Progenitor cell of endocrine pancreas (in vitro differentiated cells): ENCODE measurements at regions not wholly inside any gene's neighbourhood (a gene's known extent, or its start where the extent isn't known, plus 50 kb on each side); places are given as distances from the start of the nearest gene placed in this dataset.
A peak's percentile ranks its signal among the peaks of the same experiment; 100 is the strongest.

ENCODE experiments used
- DNase-seq: peaks from one replicate; pipeline ENCODE4 v3.0.0; 2021; ENCODE audit warnings: low spot score; ENCODE audit not compliant: unreplicated experiment
- H3K27ac Mint-ChIP-seq: 2 replicates; pipeline ENCODE4 v1.8.0; 2021; ENCODE audit warnings: mild to moderate bottlenecking, moderate library complexity, mixed read lengths
- H3K27me3 Mint-ChIP-seq: 2 replicates; pipeline ENCODE4 v1.8.0; 2021; ENCODE audit warnings: mixed read lengths
- H3K36me3 Mint-ChIP-seq: 2 replicates; pipeline ENCODE4 v1.8.0; 2022; ENCODE audit warnings: mixed read lengths; ENCODE audit not compliant: insufficient read depth
- H3K4me1 Mint-ChIP-seq: 2 replicates; pipeline ENCODE4 v1.8.0; 2021; ENCODE audit warnings: low read depth, mixed read lengths
- H3K4me3 Mint-ChIP-seq: 2 replicates; pipeline ENCODE4 v1.8.0; 2021; ENCODE audit warnings: low read depth, mild to moderate bottlenecking, moderate library complexity, mixed read lengths
- H3K9me3 Mint-ChIP-seq: 2 replicates; pipeline ENCODE4 v1.8.0; 2021; ENCODE audit warnings: low read depth, mixed read lengths
- TF ChIP-seq, protein P1 (sequence below): fragments of 200-600 bp; sonication (generic); IDR thresholded peaks from one replicate; pipeline ENCODE4 v1.5.0; 2021; ENCODE audit warnings: antibody characterized with exemption, mild to moderate bottlenecking; ENCODE audit not compliant: unreplicated experiment

DNA sequence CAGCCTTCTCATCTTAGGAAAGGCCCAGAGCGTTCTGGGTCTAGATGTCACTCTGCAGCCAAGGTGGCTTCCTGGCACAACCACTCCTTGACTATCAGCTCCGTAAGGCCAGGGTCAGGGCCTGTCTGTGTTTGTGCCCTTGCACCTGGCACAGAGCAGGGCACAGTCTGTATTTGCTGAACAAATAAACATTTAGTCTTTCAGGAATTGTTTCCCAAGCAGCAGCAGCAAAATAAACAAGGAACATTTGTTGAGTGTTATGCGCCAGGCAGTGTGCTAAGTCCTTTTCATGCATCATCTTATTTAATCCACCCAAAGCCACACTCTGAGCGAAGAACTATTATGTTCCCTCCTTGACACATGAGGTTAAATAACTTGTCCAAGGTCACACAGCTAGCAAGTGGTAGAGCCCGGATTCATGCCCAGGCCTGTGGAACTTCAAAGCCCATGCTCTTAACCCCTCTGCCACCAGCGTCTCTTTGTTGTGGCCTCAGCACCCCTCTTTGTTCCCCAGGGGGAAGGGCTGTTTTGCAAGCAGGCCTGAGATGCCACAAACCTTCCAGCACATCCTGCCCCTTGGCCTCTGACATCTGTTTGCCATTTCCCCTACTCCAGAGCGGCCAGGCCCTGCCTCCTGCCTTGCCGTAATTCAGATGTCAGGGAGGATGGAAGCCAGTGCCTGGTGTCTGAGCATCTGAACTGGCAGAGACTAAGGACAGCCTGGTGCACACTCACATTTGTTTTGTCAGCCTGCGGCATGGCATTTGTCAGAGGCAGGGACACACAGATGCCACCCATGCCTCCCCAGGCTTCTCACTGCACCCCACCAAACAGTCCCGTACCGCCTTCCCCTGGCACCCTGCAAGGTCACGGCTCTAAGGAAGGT, 325.8 kb upstream of the ZMIZ1 start:
- TF ChIP-seq, protein P1, sequence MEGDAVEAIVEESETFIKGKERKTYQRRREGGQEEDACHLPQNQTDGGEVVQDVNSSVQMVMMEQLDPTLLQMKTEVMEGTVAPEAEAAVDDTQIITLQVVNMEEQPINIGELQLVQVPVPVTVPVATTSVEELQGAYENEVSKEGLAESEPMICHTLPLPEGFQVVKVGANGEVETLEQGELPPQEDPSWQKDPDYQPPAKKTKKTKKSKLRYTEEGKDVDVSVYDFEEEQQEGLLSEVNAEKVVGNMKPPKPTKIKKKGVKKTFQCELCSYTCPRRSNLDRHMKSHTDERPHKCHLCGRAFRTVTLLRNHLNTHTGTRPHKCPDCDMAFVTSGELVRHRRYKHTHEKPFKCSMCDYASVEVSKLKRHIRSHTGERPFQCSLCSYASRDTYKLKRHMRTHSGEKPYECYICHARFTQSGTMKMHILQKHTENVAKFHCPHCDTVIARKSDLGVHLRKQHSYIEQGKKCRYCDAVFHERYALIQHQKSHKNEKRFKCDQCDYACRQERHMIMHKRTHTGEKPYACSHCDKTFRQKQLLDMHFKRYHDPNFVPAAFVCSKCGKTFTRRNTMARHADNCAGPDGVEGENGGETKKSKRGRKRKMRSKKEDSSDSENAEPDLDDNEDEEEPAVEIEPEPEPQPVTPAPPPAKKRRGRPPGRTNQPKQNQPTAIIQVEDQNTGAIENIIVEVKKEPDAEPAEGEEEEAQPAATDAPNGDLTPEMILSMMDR = no peak
- Mint-ChIP-seq H3K27ac (no peak overlapping the region), H3K27me3 (no peaks in the 10 kb centered on the region), H3K4me3 (no peak overlapping the region), H3K4me1 (peaks cover 40% of the 10 kb centered on the region), H3K9me3 (no peaks in the 10 kb centered on the region), H3K36me3 (no peaks in the 10 kb centered on the region)
- no peak for DNase-seq

DNA sequence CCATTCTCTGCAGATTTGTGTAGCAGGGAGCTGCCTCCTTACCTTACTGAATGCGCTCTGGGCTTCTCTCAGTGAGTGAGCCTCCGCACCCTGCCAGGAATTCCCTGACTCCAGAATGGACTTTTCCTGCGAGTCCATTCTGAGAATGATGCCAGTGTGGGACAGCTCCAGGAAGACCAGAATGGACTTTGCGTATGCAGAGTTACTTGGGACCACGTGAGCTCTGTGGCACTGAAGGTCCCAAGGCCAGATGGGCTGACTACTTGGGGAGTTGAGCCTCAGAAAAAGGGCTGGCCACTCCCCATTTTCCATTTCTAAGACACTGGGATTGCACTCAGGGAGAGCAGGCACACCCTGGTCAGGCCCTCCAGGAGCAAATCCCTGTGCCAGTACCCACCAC, 324.7 kb upstream of the ZMIZ1 start:
- Mint-ChIP-seq H3K4me3 (no peak overlapping the region), H3K27me3 (no peaks in the 10 kb centered on the region), H3K36me3 (no peaks in the 10 kb centered on the region), H3K9me3 (no peaks in the 10 kb centered on the region), H3K4me1 (peaks cover 40% of the 10 kb centered on the region), H3K27ac (no peak overlapping the region)
- no peak for DNase-seq
- TF ChIP-seq, protein P1 = no peak

DNA sequence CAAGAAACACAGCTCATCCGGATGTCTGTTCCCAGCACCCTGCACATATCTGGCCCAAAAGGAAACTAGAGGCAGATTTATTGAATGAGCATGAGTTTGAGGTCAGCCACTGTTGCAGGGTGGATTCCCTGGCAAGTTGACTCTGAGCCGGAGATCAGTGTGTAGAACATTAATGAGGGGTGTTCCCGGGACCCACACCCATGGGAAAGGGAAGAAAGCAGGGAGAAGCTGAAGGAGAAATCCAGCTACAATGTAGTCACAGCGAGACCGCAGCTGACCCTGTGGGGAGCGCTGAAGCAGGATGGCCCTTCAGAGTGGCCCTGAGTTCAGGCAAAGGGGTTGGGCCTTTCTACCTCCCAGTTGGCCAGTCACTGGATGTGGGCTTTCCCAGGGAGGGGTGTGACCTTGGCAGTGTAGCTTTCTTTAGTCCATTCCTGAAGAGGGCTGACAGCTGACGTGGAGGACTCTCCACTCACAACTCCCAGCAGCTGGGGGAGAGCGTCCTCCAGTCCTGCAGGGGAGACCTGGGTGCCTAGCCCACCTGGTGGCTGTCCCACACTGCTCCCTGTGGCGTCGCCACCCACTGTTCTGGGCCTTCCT, 324.2 kb upstream of the ZMIZ1 start:
- TF ChIP-seq, protein P1 = no peak
- Mint-ChIP-seq H3K36me3 (no peaks in the 10 kb centered on the region), H3K9me3 (no peaks in the 10 kb centered on the region), H3K27ac (peak overlapping the region; percentile 3), H3K4me3 (no peak overlapping the region), H3K27me3 (no peaks in the 10 kb centered on the region), H3K4me1 (peaks cover 40% of the 10 kb centered on the region)
- DNase-seq = no peak

DNA sequence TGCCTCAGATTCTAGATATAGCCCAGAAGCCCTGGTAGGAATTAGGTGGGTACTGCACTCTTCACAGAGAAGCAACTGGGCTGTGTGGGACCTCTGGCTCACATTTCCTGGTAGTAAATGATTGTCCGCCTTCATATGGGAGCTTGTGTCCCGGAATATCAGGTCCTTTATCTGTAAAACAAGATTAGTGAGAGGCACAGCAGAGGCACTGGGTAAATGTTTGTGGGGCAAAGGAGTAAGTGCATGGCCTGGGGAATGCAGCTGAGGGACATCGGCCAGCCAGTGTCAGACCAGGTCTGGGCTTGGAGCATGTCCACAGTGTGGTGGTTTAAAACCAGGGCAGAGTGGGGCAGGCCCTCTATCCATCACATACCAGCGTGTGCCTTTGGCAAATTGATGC, 323.3 kb upstream of the ZMIZ1 start:
- Mint-ChIP-seq H3K36me3 (no peaks in the 10 kb centered on the region), H3K27me3 (no peaks in the 10 kb centered on the region), H3K9me3 (no peaks in the 10 kb centered on the region), H3K4me1 (peaks cover 40% of the 10 kb centered on the region), H3K4me3 (no peak overlapping the region), H3K27ac (peak overlapping the region; percentile 42)
- no peak for DNase-seq
- TF ChIP-seq, protein P1 = no peak

DNA sequence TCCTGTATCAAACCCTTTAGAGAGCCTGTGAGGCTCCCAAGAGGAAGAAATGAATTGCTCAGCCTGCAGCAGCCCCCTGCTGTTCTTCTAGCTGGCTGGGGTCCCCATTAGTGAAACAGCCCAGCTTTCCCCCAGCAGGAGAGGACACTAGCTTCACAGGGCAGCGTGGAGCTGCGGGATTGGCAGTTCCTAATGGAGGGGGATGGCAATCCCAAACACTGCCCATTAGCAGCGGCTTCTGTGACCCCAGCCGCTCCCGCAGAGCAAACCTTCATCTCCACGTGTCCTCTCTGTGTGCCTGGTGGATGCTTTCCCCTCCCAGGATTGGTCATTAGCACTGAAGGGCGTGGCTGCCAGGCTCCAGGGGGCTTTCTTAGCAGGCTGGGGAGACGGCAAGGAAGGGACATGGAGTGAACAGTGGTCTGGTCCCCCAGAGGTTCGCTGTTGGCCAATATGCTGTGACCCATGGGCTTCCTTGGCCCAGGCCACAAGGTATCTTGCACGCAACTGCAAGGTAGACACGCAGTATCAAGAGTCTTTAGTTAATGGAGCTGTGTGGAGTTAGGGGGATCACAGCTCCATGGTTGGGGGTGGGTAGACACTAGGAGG, 322.5 kb upstream of the ZMIZ1 start:
- no peak for DNase-seq
- H3K4me3 Mint-ChIP-seq = no peak overlapping the region

More for the DNA sequence above, 322.5 kb upstream of the ZMIZ1 start:
- TF ChIP-seq, protein P1 = no peak
- Mint-ChIP-seq H3K9me3 (no peaks in the 10 kb centered on the region), H3K36me3 (no peaks in the 10 kb centered on the region), H3K27me3 (no peaks in the 10 kb centered on the region), H3K27ac (peak overlapping the region; percentile 42), H3K4me1 (peaks cover 40% of the 10 kb centered on the region)
